GM12873 (cell line): ENCODE measurements at regions not wholly inside any gene's neighbourhood (a gene's known extent, or its start where the extent isn't known, plus 50 kb on each side); places are given as distances from the start of the nearest gene placed in this dataset.

Experiments used
- CTCF ChIP-seq: IDR thresholded peaks from 2 replicates; pipeline ENCODE4 v1.5.1; 2012; ENCODE audit warnings: low read depth, mild to moderate bottlenecking, moderate library complexity, low read length, control low read depth; ENCODE audit not compliant: insufficient read depth; ENCODE audit errors: missing control alignments

- TF ChIP-seq CTCF, result no peak
Observed at GRCh38 chr2:14051401-14051800, 581.1 kb upstream of the LRATD1 start.

- no peak for TF ChIP-seq CTCF
Observed at GRCh38 chr2:14053105-14053504, 579.4 kb upstream of the LRATD1 start.

- TF ChIP-seq CTCF, result no peak
Observed at GRCh38 chr2:14064346-14064745, 568.2 kb upstream of the LRATD1 start.

GRCh38 chr2:14072338-14072737 lies 560.2 kb upstream of the LRATD1 start:
- no peak for TF ChIP-seq CTCF

- TF ChIP-seq CTCF, result no peak
Observed at GRCh38 chr2:14074691-14075090, 557.8 kb upstream of the LRATD1 start.

GRCh38 chr2:14079576-14079975 lies 552.9 kb upstream of the LRATD1 start:
- no peak for TF ChIP-seq CTCF

GRCh38 chr2:14081521-14081920 lies 551.0 kb upstream of the LRATD1 start:
- no peak for TF ChIP-seq CTCF
